HT-29 (cell line): ENCODE measurements at regions not wholly inside any gene's neighbourhood (a gene's known extent, or its start where the extent isn't known, plus 50 kb on each side); places are given as distances from the start of the nearest gene placed in this dataset.
A peak's percentile ranks its signal among the peaks of the same experiment; 100 is the strongest.
"Not testable (repeated sequence)": the region's sequence is repeated elsewhere in the genome, so short reads cannot be mapped to it uniquely, and the experiment has no call there.

Experiments
- DNase-seq: peaks from one replicate; pipeline ENCODE4 v3.0.0-alpha.2; 2015; ENCODE audit warnings: low spot score

DNA sequence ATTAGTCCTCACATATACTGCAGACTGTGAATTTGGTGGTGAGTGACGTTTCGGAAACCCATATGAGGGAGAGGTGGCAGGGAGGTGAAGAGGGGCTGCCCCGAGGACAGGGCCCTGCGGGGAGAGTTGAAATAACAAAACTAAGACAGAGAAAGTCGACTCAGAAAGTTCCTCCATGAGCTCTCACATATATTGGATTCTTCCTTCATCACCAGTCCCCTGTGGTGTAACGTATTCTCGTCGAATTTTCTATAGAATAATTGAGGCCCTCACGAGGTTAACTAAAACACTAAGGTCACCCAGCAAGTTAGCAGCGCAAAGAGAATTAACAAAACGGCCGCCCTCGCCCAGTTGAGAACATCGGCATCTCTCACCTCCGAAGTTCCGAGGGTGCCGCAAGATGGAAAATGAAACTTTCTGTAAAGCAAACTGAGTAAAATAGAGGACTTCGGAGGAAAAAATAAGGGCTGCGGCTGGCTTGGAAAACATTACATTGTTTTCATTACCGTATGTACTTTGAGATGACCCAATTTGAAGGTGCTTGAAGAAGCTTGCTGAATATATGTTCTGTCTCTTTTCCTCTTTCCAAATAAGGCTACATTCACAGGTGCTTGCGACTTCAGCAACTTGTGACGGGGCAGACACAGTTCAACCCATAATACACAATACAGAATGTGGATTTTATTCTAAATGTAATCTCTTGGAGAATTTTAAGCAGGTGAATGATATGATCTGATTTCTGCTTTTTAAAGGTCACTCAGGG lies 490.9 kb upstream of the JARID2 start:
- DNase-seq: no peak

DNA sequence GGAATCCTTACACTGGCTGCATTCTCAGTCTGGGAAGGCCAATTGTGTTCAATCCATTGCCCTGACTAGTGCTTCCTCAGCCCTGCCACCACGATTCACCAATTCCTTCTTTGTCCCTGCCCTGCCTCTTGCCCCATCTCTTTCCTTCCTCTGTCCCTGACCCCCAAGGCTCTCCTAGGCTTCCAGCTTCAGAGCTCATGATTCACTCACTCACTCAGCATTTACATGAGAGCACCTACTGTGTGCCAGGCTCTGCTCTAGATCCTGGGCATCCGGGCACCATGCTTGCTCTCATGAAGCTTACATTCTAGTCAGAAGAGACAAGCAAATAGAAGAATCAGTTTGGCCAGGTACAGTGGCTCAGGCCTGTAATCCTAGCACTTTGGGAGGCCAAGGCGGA lies 489.5 kb upstream of the JARID2 start:
- DNase-seq: no peak

DNA sequence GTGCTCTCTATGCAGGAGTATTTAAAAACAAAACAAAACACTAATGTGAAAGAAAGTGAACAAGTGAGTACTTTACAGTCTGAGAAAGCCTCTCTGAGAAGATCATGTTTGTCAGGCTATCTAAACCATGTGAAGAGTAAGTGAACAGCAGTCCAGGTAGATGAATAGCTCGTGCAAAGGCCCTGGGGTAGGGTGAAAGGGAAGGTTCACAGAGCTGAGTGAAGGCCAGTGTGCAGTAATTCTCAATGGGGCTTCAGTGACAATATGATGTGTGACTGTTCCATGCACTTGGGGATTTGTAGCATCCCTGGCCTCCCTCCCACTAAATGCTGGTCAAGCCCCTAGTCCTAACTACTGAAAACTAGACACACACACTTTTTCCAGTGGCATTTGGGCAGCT lies 488.9 kb upstream of the JARID2 start:
- no peak for DNase-seq

DNA sequence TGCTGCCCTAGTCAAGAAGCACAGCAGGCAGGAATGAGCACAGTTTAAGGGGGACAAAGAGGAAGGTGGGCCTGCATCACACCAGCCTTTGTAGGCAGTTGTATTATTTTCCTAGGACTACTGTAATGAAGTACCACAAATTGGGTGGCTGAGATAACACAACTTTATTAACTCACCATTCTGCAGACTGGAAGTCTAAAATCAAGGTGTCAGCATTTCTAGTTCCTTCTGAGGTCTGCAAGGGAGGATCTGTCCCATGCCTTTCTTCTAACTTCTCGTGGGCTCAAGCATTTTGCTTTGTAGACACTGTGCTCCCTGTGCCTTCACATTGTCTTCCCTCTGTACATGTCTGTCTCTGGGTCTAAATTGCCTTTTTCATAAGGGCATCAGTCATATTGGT lies 488.5 kb upstream of the JARID2 start:
- no peak for DNase-seq

DNA sequence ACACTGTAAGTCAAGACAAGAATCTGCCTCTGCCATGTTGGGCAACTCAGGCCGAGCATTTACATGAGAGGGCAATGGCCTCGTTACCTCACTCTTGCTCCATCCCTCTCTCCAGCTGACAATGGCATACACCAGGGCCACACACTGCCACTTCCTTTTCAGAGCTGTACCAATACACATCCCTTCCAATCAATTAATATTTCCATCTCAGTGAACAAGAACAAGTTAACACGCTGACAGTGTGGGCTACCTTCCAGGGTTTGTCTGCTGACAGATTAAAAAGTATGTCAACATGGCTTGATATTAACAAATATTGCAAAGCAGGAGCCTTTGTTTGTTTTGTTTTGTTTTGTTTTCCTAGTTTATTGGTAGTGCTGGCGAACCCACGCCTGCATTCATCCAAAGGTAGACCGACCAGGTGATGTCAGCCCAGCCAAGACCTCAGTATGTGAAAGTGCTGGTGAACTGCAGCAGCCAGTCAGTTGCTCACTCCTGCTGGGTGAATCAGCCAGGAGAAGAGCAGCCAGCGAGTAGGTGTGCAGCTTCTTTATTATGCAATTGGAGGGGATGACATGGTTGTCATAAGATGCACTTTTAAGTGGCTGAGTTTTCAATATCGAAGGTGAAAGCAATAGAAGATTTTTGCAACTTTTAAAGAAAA lies 487.3 kb upstream of the JARID2 start:
- no peak for DNase-seq

DNA sequence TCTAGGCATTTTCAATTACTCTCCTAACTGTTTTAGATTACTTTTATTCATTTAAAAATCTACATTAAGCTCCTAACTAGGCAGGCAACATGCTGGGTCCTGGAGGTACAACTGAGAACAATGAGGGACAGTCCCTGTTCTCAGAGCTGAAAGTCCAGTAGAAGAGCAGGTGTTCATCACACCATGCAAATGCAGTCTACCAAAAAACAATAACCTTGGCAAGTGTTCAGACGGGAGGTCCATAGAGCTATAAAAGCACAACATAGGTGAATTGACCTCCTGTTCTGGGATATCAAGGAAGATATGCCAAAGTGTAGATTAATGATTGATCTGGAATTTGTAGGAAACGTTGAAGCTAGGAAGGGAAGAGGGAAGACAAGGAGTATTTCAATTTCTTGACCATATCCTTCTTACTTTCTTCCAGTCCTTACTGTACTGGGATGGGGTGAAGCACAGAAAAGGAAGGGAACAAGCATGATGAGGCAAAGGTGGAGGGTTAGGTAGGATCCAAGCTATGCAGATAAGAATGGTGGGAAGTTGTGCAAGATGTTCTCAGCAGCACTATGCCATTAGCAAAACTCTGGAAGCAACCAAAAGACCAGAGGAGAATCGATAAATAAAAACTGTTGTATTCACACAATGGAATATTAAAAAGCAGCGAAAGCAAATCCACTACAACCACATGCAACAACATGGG lies 485.7 kb upstream of the JARID2 start:
- no peak for DNase-seq

DNA sequence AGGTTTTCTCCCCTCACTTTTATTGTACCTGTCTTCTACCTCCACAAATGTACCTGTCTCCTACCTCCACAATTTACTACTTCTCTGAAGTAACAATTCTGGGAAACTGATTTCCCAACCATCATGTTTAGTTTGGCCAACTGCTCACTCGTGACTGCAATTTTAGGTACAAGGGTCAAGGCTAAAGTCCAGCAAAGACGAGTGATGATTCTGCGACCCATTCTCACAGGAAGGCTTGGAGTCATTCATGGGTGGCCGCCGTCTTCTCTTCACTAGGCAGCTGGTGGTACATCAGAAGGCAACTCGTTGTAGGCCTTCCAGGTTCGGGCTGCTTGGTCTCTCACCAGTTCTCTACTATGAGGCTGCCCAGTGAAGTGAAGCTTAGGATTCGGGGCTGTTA lies 483.8 kb upstream of the JARID2 start:
- no peak for DNase-seq

DNA sequence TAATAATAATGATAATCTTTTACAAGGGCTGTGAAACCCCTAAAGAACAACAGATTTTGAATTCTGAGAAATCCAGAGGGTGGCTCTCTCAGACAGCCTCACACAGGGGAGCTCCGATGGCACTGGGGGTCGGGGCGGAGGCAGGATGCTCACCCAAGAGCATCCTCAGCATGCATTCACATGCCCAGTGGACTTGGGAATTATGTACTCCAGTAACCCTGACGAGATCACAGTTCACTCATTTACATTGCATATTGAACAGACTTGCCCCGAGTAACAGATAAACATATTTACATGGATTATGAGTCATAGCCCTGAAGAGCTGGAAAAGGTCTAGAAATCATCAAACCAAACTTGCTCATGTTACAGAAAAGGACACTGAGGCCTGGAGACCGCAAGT lies 482.7 kb upstream of the JARID2 start:
- peak; percentile 1 for DNase-seq

DNA sequence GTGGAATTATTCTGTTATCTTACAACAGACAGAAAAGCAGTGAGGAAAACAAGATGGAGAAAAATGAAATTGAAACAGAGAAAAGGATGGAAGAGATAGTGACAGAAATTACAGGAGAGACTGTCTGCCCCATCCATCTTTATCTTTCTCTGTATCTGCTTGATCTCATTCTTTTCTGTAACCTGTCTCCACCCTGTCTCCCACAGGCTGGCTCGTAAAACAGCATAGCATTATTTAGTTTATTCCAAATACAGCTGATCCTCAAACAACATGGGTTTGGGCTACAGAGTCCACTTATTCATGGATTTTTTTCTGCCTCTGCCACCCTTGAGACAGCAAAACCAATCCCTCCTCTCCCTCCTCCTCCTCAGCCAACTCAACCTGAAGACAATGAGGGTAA lies 482.3 kb upstream of the JARID2 start:
- no peak for DNase-seq

DNA sequence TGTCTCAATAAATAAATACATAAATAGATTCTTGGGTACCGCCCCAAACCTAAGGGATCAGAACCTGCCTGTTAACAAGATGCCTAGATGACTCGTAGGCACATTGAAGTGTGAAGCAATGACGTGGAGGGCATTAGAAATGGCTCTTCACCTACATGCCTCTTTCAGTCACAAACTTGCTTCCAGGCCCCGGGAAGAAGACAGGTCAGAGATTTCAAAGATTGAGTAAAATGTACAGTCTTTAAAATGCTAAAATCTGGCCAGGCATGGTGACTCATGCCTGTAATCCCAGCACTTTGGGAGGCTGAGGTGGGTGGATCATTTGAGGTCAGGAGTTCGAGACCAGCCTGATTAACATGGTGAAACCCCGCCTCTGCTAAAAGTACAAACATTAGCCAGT lies 480.8 kb upstream of the JARID2 start:
- DNase-seq: no peak

DNA sequence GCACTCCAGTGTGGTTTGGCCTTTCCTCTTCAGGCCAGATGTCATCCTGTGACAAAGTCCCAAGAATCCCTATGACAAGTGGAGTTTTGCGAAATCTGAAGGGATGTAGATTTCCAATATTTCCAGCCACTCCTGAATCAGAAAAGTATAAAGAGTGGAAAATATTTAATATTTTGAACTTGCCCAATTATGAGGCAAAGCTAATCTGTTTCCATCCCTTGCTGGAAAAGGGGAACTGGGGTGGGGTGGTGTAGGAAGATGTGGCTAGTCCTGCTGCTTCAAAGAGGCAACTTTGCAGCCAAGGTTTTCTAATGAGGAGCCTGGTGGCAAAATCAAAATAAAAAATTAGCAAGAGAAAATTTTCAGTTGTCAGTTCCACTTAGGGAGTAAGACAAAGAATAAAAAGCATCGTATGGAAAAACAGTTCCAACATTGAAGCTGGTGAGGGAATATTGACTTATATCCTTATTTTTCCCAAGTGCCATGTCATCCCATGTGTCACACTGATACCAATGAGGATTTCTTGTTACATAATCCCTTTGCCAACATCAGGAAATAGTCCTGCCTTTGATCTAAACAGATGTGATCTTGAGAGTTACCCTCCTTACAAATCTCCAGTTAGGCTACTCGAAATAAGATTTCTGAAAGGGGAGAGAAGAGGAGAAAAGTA lies 480.0 kb upstream of the JARID2 start:
- DNase-seq: no peak

DNA sequence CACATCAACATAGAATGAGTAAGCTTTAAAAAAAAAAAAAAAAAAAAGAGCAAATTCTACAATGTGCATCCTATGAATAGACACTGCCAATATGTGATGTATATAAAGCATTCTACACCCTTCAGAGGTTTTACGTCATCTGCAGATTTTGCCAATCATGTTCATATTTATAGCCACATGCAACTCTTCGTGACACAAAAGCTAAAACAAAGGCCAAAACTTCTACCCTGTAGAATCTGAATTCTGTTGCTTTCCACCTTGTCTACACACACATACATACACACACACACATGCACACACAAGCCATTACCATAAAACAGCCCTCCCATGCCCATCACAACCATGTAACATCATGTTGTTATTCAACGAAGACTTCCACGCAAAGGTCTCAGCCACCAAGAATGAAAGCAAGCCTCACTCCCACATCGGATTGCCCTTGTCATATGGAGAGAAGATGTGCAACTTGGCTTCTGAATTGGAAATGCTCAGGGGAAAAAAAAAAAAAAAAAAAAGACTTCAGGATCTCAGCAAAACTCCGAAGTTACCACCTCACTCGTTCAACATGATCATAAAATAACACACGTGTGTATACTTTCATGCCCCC lies 479.4 kb upstream of the JARID2 start:
- DNase-seq: no peak

DNA sequence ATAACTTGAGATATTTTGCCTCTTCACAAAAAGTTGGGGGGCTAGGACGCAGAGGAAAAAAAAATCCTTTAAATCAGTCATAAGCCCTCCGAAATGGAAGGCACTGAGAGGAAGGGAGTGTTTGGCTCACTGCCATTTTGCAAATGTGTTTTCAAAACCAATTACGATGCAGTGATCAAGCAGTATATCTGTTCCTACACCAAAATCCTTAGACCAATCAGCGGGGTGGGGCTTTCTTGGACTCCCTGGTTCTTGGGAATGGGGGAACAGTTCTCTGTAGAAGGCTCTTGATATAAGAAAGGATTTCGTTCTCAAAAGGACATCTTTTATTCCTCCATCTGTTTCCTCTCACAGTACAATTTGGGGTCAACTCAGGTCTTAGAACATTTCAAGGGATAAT lies 478.6 kb upstream of the JARID2 start:
- DNase-seq: no peak

DNA sequence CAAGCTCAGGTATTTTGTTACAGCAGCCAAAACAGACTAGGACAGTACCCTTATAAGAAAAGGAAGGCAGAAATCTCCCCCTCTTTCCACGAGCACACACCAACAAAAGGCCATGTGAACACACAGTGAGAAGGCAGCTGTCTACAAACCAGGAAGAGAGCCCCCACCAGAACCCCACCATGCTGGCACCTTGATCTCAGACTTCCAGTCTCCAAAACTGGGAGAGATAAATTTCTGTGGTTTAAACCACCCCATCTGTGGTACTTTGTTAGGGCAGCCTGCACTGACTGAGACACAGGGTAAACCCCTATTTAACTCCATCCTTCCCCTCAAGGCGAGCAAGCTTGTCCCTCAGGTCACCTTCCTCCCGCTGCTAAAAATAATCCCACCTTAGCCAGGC lies 475.8 kb upstream of the JARID2 start:
- no peak for DNase-seq

DNA sequence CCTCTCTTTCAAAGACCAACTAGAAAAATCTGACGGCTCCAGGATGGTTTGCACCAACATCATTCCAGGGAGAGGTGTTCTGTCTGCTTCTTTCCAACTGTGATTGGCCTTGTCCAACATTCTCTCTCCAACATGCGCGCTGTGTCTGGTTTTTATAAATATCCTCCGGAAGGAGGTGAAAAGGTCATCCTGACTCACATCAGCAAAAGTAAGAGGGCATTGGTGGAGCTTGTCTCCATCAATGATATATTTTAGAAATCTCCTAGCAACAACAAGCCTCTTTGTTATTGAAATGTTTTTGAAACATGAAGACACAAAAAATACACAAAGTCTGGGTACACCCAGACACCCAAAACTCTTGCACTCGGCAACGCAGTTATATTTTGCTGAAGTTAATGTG lies 475.3 kb upstream of the JARID2 start:
- DNase-seq: no peak

DNA sequence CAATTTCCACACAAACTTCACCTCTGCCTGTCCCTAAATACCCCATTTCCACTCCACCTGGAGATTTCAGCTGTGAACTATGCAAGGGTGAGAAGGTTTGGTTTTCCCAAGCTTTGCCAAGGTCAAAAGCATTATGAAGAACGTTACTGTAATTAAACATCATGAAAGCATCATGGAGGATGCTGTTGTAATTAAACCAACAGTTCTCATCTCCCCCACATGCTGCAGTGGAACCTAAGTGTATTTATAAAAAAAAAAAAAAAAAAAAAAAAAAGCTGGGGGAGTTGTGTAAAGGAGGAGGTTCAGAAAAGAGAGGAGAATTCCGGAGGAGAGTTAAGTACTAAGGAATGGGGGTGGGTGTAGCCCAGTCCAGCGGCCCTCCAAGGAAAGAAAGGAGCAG lies 474.9 kb upstream of the JARID2 start:
- DNase-seq: no peak

DNA sequence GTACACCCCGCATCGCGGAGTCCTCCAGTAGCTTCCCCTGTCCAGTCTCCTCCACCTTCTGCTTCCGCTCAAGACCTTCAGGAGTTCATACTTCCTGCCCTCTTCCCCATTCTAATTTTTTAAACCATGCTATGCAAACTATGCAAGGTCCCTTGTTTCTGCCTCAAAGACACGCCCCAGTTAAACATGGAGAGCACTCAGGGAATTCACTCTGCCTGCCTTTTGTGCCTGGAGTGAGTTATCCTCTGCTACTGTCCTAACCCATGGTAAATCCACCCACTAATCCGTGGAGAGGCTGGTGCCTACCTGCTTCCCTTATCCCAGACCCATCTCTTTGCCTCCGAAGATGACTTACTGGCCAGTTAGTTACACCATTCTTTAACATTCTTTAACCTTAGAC lies 473.7 kb upstream of the JARID2 start:
- no peak for DNase-seq

DNA sequence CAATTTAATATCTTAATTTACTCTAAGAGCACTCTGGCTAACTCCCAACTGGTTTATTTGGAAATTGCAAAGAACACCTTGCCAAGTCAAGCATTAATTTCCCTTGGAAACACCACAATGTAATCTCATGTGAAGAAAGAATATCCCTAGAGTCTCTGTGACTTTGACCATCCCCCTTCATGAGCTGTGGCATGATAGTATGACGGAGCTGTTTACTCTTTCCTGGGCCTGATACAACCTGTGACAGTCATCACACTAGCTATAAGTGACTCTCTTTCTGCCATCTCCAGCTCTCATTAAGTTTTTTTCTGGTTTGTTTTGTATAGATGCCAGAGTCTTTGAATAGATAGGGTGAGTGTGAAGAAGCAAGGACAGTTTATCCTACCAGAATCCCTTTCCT lies 470.3 kb upstream of the JARID2 start:
- DNase-seq: no peak

DNA sequence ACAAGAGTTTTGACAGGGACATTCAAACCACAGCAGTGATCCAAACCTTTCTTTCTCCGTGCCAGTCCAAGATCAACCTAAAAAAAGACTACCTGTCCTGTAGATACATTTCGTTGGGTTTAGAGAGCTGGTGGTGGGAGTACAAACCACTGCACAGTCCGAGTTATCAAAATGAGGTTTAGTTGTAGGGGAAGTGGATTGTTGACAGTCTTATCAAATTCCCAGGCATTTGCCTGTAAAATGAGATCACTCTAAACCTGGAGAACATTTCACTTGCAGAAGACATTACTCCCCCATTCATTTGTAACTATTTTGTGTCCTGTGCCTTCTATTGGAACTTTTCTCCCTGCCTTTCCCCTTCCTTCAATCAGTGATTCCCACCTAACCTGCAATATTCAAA lies 469.6 kb upstream of the JARID2 start:
- no peak for DNase-seq

DNA sequence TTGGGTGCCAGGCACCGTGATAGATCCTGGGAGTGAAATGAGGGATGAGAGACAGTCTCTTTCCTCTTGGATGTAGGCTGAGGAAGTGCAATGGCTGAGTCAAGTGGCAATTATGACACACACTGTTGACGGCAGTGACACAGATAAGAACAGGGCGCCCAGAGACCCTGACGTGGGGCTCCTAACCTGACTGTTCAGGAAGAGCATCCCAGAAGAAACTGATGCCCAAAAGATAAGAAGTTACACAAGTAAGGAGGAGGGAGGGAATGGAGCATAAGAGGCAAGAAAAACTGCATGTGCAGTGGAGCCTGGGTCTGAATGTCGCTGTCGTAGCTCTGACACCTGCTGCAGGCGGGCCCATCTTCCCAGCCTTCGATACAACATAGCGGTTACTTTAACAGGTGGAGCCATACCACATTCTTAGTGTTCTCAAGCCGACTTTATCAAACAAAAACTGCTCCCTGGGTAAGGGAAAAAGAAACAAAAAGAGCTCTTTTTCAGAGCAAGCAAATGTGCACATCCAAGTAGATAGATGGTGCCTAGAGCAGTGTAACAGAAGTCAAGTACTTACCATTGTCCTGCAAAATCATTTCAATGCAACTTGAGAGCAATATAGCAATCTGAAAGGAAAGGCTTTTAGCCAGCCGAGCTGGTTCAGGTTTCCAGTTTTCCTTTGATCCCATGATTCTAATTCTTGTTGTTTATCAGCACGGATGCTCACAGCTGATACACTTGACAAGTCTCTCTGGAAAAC lies 463.9 kb upstream of the JARID2 start:
- no peak for DNase-seq

DNA sequence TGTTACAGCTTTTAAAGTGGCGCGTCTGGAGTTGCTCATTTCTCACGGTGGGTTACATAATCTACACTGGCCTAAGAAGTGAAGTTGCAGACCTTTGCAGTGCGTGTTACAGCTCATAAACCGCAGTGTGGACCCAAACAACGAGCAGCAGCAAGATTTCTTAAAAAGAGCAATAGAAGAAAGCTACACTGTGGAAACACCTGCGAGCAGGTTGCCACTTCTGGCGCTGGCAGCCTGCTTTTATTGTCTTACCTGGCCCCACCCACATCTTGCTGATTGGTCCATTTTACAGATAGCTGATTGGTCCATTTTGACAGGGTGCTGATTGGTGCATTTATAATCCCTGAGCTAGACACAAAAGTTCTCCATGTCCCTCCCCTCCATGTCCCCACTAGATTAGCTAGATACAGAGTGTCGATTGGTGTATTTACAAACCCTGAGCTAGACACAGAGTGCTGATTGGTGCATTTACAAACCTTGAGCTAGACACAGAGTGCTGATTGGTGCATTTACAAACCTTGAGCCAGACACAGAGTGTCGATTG lies 462.9 kb upstream of the JARID2 start:
- not testable (repeated sequence) for DNase-seq
